Loucy (cell line): ENCODE measurements at regions not wholly inside any gene's neighbourhood (a gene's known extent, or its start where the extent isn't known, plus 50 kb on each side); places are given as distances from the start of the nearest gene placed in this dataset.

Experiments used
- H2AFZ ChIP-seq: fragments of 200-600 bp; sonication (generic); 2 replicates; pipeline ENCODE4 v1.6.0; 2016; ENCODE audit warnings: antibody characterized with exemption, mild to moderate bottlenecking, low read length, moderate library complexity
- H3F3A ChIP-seq: fragments of 200-600 bp; 2 replicates; pipeline ENCODE4 v1.6.0; 2016; ENCODE audit warnings: antibody characterized with exemption, low read depth, mild to moderate bottlenecking
- H3K27me3 ChIP-seq: fragments of 200-600 bp; sonication (generic); 2 replicates; pipeline ENCODE4 v1.6.1; 2014; ENCODE audit warnings: low read length, mild to moderate bottlenecking; ENCODE audit not compliant: insufficient read depth, poor library complexity, severe bottlenecking
- H3K36me3 ChIP-seq: fragments of 200-600 bp; sonication (generic); 2 replicates; pipeline ENCODE4 v1.6.1; 2016; ENCODE audit warnings: low read length; ENCODE audit not compliant: insufficient read depth
- H3K4me1 ChIP-seq: fragments of 200-600 bp; sonication (generic); 2 replicates; pipeline ENCODE4 v1.5.1; 2014; ENCODE audit warnings: low read length, mild to moderate bottlenecking; ENCODE audit not compliant: insufficient read depth, poor library complexity, severe bottlenecking
- H3K4me2 ChIP-seq: fragments of 200-600 bp; sonication (generic); 2 replicates; pipeline ENCODE4 v1.6.0; 2014; ENCODE audit warnings: antibody characterized with exemption, low read length, low read depth, mild to moderate bottlenecking; ENCODE audit not compliant: poor library complexity, severe bottlenecking
- H3K4me3 ChIP-seq: fragments of 200-600 bp; sonication (generic); 2 replicates; pipeline ENCODE4 v1.5.1; 2014; ENCODE audit warnings: low read length, mild to moderate bottlenecking, mixed read lengths; ENCODE audit not compliant: poor library complexity, severe bottlenecking
- H3K79me2 ChIP-seq: fragments of 200-600 bp; sonication (generic); 2 replicates; pipeline ENCODE4 v1.6.1; 2014; ENCODE audit warnings: low read length; ENCODE audit not compliant: insufficient read depth
- H3K9ac ChIP-seq: fragments of 200-600 bp; sonication (generic); 2 replicates; pipeline ENCODE4 v1.6.0; 2014; ENCODE audit warnings: mild to moderate bottlenecking, low read depth, low read length, moderate library complexity; ENCODE audit not compliant: poor library complexity, severe bottlenecking
- H3K9me2 ChIP-seq: fragments of 200-600 bp; sonication (generic); replicated peaks from 2 replicates; pipeline ENCODE4 v1.6.1; 2016; ENCODE audit warnings: low read depth, low read length, mixed read lengths
- H3K9me3 ChIP-seq: fragments of 200-600 bp; sonication (generic); 2 replicates; pipeline ENCODE4 v1.6.1; 2014; ENCODE audit warnings: mild to moderate bottlenecking, antibody characterized with exemption, low read length, low read depth; ENCODE audit not compliant: insufficient read depth
- H4K20me1 ChIP-seq: fragments of 200-600 bp; sonication (generic); 2 replicates; pipeline ENCODE4 v1.6.0; 2014; ENCODE audit warnings: antibody characterized with exemption, low read length, mild to moderate bottlenecking; ENCODE audit not compliant: insufficient read depth, poor library complexity, severe bottlenecking
- CTCF ChIP-seq: fragments of 200-600 bp; sonication (generic); conservative IDR thresholded peaks from 2 replicates; pipeline ENCODE4 v1.5.1; 2014; ENCODE audit warnings: mild to moderate bottlenecking, antibody characterized with exemption, low read length
- EZH2phosphoT487 ChIP-seq: fragments of 200-600 bp; IDR thresholded peaks from 2 replicates; pipeline ENCODE4 v1.6.1; 2018; ENCODE audit warnings: antibody characterized with exemption, mild to moderate bottlenecking, moderate library complexity, borderline replicate concordance

GRCh38 chr12:92468358-92469020, 234.3 kb upstream of the PLEKHG7 start:
- Histone ChIP-seq H3K9ac (no peak overlapping the region), H4K20me1 (no peaks in the 10 kb centered on the region), H3K4me1 (no peaks in the 10 kb centered on the region), H3K79me2 (no peaks in the 10 kb centered on the region), H3F3A (no peaks in the 10 kb centered on the region), H3K4me3 (no peak overlapping the region), H3K9me2 (no peaks in the 10 kb centered on the region), H3K36me3 (no peaks in the 10 kb centered on the region), H3K27me3 (no peaks in the 10 kb centered on the region), H3K9me3 (no peaks in the 10 kb centered on the region), H2AFZ (no peak overlapping the region), H3K4me2 (no peak overlapping the region)
- TF ChIP-seq CTCF (no peak), EZH2phosphoT487 (no peak)

- no peak overlapping the region for H3K4me2 ChIP-seq
- no peak overlapping the region for H3K9ac ChIP-seq
- H2AFZ ChIP-seq, result no peak overlapping the region
- peaks cover 5% of the 10 kb centered on the region for H3K4me1 ChIP-seq
- H3K9me2 ChIP-seq, result no peaks in the 10 kb centered on the region
- no peaks in the 10 kb centered on the region for H3K9me3 ChIP-seq
- H3F3A ChIP-seq, result no peaks in the 10 kb centered on the region
- no peaks in the 10 kb centered on the region for H3K36me3 ChIP-seq
- H3K79me2 ChIP-seq, result no peaks in the 10 kb centered on the region
- no peak overlapping the region for H3K4me3 ChIP-seq
- no peak for TF ChIP-seq CTCF
- H4K20me1 ChIP-seq, result no peaks in the 10 kb centered on the region
- H3K27me3 ChIP-seq, result no peaks in the 10 kb centered on the region
These were observed 234.9 kb upstream of the PLEKHG7 start for GRCh38 chr12:92467886-92468285.

- Histone ChIP-seq H4K20me1 (no peaks in the 10 kb centered on the region), H3K4me1 (peaks cover 18% of the 10 kb centered on the region), H3K4me2 (no peak overlapping the region), H3K9me3 (no peaks in the 10 kb centered on the region), H3F3A (no peaks in the 10 kb centered on the region), H2AFZ (no peak overlapping the region), H3K79me2 (no peaks in the 10 kb centered on the region), H3K36me3 (no peaks in the 10 kb centered on the region), H3K27me3 (no peaks in the 10 kb centered on the region), H3K9me2 (no peaks in the 10 kb centered on the region), H3K4me3 (no peak overlapping the region), H3K9ac (no peak overlapping the region)
- TF ChIP-seq CTCF (no peak), EZH2phosphoT487 (no peak)
These were observed 236.1 kb upstream of the PLEKHG7 start for GRCh38 chr12:92466391-92467305.
